GM12875 (cell line): ENCODE measurements at regions not wholly inside any gene's neighbourhood (a gene's known extent, or its start where the extent isn't known, plus 50 kb on each side); places are given as distances from the start of the nearest gene placed in this dataset.
A peak's percentile ranks its signal among the peaks of the same experiment; 100 is the strongest.

Experiments used
- H3K4me3 ChIP-seq: one replicate; pipeline ENCODE4 v1.5.1; 2011; ENCODE audit warnings: low read depth, low read length, control low read depth
- CTCF ChIP-seq: IDR thresholded peaks from 2 replicates; pipeline ENCODE4 v1.5.1; 2011; ENCODE audit warnings: low read depth, mild to moderate bottlenecking, control low read depth, inconsistent platforms, low read length, moderate library complexity, borderline replicate concordance; ENCODE audit not compliant: insufficient read depth

- no peak for TF ChIP-seq CTCF
- H3K4me3 ChIP-seq, result no peak overlapping the region
Observed at GRCh38 chr20:17883592-17884306, 84.8 kb downstream of the SNX5 start.

DNA sequence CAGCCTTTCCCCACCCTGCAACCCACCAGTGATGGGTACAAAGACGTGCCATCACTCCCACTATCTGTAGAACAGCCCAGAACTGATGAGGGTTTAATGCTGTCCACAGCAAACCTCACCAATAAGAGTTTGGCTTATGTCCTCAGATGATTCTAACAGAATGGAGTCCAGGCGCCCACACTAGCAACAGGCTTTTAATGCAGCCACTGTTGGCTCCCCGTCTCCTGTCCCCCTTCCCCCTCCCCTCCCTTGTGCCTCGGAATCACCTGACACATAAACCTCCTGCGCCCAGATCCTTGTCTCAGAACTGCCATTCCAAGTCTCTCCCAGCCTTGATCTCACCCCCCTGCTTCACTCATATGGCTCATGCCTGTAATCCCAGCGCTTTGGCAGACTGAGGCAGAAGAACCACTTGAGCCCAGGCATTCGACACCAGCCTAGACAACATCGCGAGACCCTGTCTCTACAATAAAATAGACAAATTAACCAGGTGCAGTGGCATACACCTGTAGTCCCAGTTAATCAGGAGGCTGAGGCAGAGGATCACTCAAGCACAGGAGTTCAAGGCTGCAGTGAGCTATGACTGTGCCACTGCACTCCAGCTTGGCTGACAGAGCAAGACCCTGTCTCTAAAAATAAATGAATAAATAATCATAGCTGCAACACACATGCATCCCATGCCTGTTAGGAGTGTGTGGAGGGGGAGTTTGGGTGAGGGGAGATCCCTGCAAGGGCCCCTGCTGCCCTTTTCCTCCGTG lies 85.6 kb downstream of the SNX5 start:
- TF ChIP-seq CTCF, result no peak
- no peak overlapping the region for H3K4me3 ChIP-seq

- no peak for TF ChIP-seq CTCF
- H3K4me3 ChIP-seq, result no peak overlapping the region
Observed at GRCh38 chr20:17882065-17882833, 86.3 kb downstream of the SNX5 start.

DNA sequence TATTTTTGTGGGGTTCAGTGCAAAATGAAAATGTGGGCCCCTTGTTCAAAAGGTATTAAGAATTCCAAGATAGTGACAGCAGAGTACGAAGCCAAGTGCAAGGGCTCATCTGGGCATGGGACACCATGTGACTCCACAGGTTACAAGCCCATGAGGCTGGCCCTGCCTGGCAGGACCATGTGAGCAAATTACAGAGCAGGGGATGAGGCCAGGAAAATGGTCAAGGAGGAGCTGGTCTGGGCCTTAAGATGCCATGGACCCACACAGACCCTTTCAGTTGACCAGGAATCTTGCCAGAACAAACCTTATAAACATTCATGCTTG lies 86.9 kb downstream of the SNX5 start:
- no peak for TF ChIP-seq CTCF
- no peak overlapping the region for H3K4me3 ChIP-seq

DNA sequence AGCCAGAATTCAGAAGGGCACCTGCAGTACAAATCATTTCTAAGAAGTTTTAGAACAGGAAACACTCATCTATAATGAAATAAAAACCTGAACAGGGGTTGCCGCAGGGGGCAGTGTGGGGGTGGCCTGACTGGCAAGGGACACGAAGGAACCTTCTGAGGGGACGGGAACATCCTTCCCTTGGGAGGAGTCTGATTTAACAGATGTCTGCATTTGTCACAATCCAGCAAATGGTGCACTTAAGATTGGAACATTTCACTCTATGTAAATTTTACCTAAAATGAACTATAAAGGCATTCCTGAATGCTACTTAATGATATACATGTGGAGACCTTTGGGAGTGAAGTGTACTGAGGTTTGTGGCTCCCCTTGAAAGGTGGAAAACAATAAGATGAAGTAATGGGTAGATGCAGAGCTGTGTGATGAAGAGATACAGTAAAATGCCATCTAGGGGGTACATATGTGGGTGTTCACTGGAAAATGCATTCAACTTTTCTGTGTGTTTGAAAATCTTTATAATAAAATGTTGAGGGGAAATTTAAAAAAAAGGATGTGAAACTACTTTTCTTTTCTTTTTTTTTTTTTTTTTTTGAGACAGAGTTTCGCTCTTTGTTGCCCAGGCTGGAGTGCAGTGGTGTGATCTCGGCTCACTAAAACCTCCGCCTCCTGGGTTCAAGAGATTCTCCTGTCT lies 89.5 kb downstream of the SNX5 start:
- H3K4me3 ChIP-seq, result no peak overlapping the region
- peak; percentile 51 for TF ChIP-seq CTCF

DNA sequence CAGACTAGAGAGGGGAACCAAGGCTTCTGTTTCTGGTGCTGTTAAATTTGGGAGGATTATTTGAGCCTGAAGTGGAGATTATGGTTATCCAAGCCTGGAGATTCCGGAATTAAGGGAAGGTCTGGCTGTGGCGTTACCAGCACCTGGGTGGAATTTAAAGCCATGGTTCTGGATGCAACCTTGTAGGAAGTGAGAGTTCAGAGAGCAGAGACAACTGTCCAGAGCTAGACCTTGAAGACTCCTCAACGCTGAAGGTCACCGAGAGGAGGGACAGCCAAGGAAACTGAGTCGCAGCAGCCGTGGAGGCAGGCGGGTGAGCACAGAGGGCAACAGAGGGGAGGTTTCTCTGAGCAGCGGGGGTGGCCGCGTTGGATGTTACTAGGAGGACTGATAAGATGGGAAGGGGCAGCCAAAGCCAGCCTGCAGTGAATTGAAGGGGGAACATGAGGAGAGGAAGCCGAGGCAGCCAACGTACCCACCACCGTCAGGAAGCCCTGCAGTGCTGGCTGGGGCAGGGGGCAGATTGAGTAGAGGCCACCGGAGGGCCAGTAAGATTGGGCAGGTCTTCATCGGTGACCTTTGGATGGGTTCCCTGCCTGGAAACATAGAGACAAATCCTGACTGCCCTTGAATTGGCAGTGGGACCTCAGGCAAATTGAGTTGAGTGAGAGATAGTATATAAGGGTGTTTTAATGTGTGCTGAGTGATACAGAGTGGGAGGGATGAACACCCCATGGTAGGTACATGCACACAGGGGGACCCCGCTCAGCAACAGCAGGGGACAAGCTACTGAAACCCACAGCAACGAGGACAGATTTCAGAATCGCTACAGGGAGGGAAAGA lies 90.3 kb downstream of the SNX5 start:
- no peak for TF ChIP-seq CTCF
- no peak overlapping the region for H3K4me3 ChIP-seq
